ENCODE measurements at regions not wholly inside any gene's neighbourhood (a gene's known extent, or its start where the extent isn't known, plus 50 kb on each side); places are given as distances from the start of the nearest gene placed in this dataset.

- H3K36me3 Mint-ChIP-seq (ENCODE audit: unreplicated experiment): no peaks in the 10 kb centered on the region
- no peaks in the 10 kb centered on the region for H3K27me3 Mint-ChIP-seq (ENCODE audit: unreplicated experiment)
- H3K4me1 Mint-ChIP-seq (ENCODE audit: unreplicated experiment): peaks cover 28% of the 10 kb centered on the region
- DNase-seq (ENCODE audit: extremely low spot score, unreplicated experiment): no peak
- no peak for TF ChIP-seq CTCF (IDR thresholded peaks at IDR 0.05)
- no peak overlapping the region for H3K4me3 Mint-ChIP-seq (ENCODE audit: unreplicated experiment)
- H3K9me3 Mint-ChIP-seq (ENCODE audit: unreplicated experiment): no peaks in the 10 kb centered on the region
- no peak overlapping the region for H3K27ac Mint-ChIP-seq (ENCODE audit: unreplicated experiment)
Observed at GRCh38 chr4:153148791-153149190, 55.5 kb upstream of the TRIM2 start.

GRCh38 chr4:153151535-153152455, 52.4 kb upstream of the TRIM2 start:
- Mint-ChIP-seq H3K4me1 (ENCODE audit: unreplicated experiment) (peaks cover 41% of the 10 kb centered on the region), H3K36me3 (ENCODE audit: unreplicated experiment) (no peaks in the 10 kb centered on the region), H3K27ac (ENCODE audit: unreplicated experiment) (no peak overlapping the region), H3K9me3 (ENCODE audit: unreplicated experiment) (no peaks in the 10 kb centered on the region), H3K27me3 (ENCODE audit: unreplicated experiment) (no peaks in the 10 kb centered on the region), H3K4me3 (ENCODE audit: unreplicated experiment) (peak overlapping the region; percentile 81)
- no peak for TF ChIP-seq CTCF (IDR thresholded peaks at IDR 0.05)
- no peak for DNase-seq (ENCODE audit: extremely low spot score, unreplicated experiment)

- Mint-ChIP-seq H3K4me3 (ENCODE audit: unreplicated experiment) (peak overlapping the region; percentile 81), H3K4me1 (ENCODE audit: unreplicated experiment) (peaks cover 41% of the 10 kb centered on the region), H3K27ac (ENCODE audit: unreplicated experiment) (peak overlapping the region; percentile 77), H3K9me3 (ENCODE audit: unreplicated experiment) (no peaks in the 10 kb centered on the region), H3K36me3 (ENCODE audit: unreplicated experiment) (no peaks in the 10 kb centered on the region), H3K27me3 (ENCODE audit: unreplicated experiment) (peaks cover 6% of the 10 kb centered on the region)
- no peak for TF ChIP-seq CTCF (IDR thresholded peaks at IDR 0.05)
- DNase-seq (ENCODE audit: extremely low spot score, unreplicated experiment): no peak
Observed at GRCh38 chr4:153152501-153153338, 51.5 kb upstream of the TRIM2 start.

- Mint-ChIP-seq H3K4me1 (ENCODE audit: unreplicated experiment) (peaks cover 41% of the 10 kb centered on the region), H3K9me3 (ENCODE audit: unreplicated experiment) (no peaks in the 10 kb centered on the region), H3K4me3 (ENCODE audit: unreplicated experiment) (peak overlapping the region; percentile 81), H3K36me3 (ENCODE audit: unreplicated experiment) (no peaks in the 10 kb centered on the region), H3K27me3 (ENCODE audit: unreplicated experiment) (peaks cover 8% of the 10 kb centered on the region), H3K27ac (ENCODE audit: unreplicated experiment) (peak overlapping the region; percentile 77)
- TF ChIP-seq CTCF (IDR thresholded peaks at IDR 0.05): no peak
- DNase-seq (ENCODE audit: extremely low spot score, unreplicated experiment): no peak
Observed at GRCh38 chr4:153153339-153153871, 50.8 kb upstream of the TRIM2 start.

Data from osteocyte (in vitro differentiated cells).